Liver (tissue), 3 donors: ENCODE measurements at regions not wholly inside any gene's neighbourhood (a gene's known extent, or its start where the extent isn't known, plus 50 kb on each side); places are given as distances from the start of the nearest gene placed in this dataset.

ENCODE experiments used
- ATF3 ChIP-seq: IDR thresholded peaks from 2 replicates; pipeline ENCODE4 v1.6.1; 2016; ENCODE audit warnings: antibody characterized with exemption
- MAX ChIP-seq: IDR thresholded peaks from 2 replicates; pipeline ENCODE4 v1.6.1; 2016; ENCODE audit warnings: antibody characterized with exemption
- YY1 ChIP-seq: IDR thresholded peaks from 2 replicates; pipeline ENCODE4 v1.6.1; 2016; ENCODE audit warnings: antibody characterized with exemption, mild to moderate bottlenecking
- TF ChIP-seq, protein P1 (sequence below): fragments of 150-350 bp; IDR thresholded peaks from 2 replicates; pipeline ENCODE4 v1.5.1; 2017; ENCODE audit warnings: improper control_type of control experiment, low read depth, low read length; ENCODE audit not compliant: missing input control
- donor health status: healthy.
- donor health status: healthy.

GRCh38 chr18:51617572-51618260 lies 420.2 kb upstream of the MEX3C start:
- TF ChIP-seq YY1 (no peak), ATF3 (no peak), MAX (no peak)
- TF ChIP-seq, protein P1, sequence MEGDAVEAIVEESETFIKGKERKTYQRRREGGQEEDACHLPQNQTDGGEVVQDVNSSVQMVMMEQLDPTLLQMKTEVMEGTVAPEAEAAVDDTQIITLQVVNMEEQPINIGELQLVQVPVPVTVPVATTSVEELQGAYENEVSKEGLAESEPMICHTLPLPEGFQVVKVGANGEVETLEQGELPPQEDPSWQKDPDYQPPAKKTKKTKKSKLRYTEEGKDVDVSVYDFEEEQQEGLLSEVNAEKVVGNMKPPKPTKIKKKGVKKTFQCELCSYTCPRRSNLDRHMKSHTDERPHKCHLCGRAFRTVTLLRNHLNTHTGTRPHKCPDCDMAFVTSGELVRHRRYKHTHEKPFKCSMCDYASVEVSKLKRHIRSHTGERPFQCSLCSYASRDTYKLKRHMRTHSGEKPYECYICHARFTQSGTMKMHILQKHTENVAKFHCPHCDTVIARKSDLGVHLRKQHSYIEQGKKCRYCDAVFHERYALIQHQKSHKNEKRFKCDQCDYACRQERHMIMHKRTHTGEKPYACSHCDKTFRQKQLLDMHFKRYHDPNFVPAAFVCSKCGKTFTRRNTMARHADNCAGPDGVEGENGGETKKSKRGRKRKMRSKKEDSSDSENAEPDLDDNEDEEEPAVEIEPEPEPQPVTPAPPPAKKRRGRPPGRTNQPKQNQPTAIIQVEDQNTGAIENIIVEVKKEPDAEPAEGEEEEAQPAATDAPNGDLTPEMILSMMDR, result no peak
